PC-9 (cell line): ENCODE measurements at regions not wholly inside any gene's neighbourhood (a gene's known extent, or its start where the extent isn't known, plus 50 kb on each side); places are given as distances from the start of the nearest gene placed in this dataset.

Source experiments
- BruUV-seq: library from RNA; stranded (reverse); fragments of 400-500 nt; replicated peaks from 2 replicates; lab custom pipeline; 2021; lab: Mats Ljungman, UMichigan
- CTCF ChIA-PET: fragments of 300-600 bp; sonication (Branson Sonifier 250); formaldehyde crosslinking; loops from one replicate; lab custom pipeline; 2022; ENCODE audit warnings: antibody characterized with exemption; lab: Charles Lee
- POLR2A ChIA-PET: fragments of 300-600 bp; sonication (Branson Sonifier 250); formaldehyde crosslinking; loops from one replicate; lab custom pipeline; 2022; ENCODE audit warnings: antibody characterized with exemption; ENCODE audit not compliant: unreplicated experiment; lab: Charles Lee
- DNase-seq, 2 experiments: peaks; one replicate each; pipeline versions ENCODE4 v3.0.0 to v3.0.0-alpha.2; 2015 to 2022; ENCODE audit warnings: mixed read lengths in 1 of 2
- H2AFZ ChIP-seq: fragments of 200-600 bp; sonication (generic); 2 replicates; pipeline ENCODE4 v1.8.1; 2017; ENCODE audit warnings: antibody characterized with exemption
- H3F3A ChIP-seq: fragments of 200-600 bp; sonication (generic); 2 replicates; pipeline ENCODE4 v1.8.1; 2017; ENCODE audit warnings: antibody characterized with exemption, mild to moderate bottlenecking, low read depth; ENCODE audit not compliant: insufficient read depth
- H3K27ac ChIP-seq: fragments of 200-600 bp; sonication (generic); 2 replicates; pipeline ENCODE4 v1.6.1; 2016; ENCODE audit warnings: mixed run types
- H3K27me3 ChIP-seq: fragments of 200-600 bp; sonication (generic); 2 replicates; pipeline ENCODE4 v1.6.1; 2016; ENCODE audit warnings: low read depth, mixed run types; ENCODE audit not compliant: insufficient read depth
- H3K36me3 ChIP-seq: fragments of 200-600 bp; sonication (generic); 2 replicates; pipeline ENCODE4 v1.6.1; 2016; ENCODE audit warnings: low read depth, mixed run types
- H3K4me1 ChIP-seq: fragments of 200-600 bp; sonication (generic); replicated peaks from 2 replicates; pipeline ENCODE4 v1.6.1; 2016; ENCODE audit warnings: mixed run types; ENCODE audit not compliant: insufficient read depth
- H3K4me2 ChIP-seq: fragments of 200-600 bp; sonication (generic); 2 replicates; pipeline ENCODE4 v1.6.1; 2017; ENCODE audit warnings: mixed run types
- H3K4me3 ChIP-seq: fragments of 200-600 bp; sonication (generic); 2 replicates; pipeline ENCODE4 v1.6.1; 2016; ENCODE audit warnings: mixed run types
- H3K79me2 ChIP-seq: fragments of 200-600 bp; sonication (generic); 2 replicates; pipeline ENCODE4 v1.6.1; 2017; ENCODE audit warnings: low read depth, mixed run types
- H3K9me2 ChIP-seq: fragments of 200-600 bp; sonication (generic); 2 replicates; pipeline ENCODE4 v1.8.1; 2017; ENCODE audit warnings: mild to moderate bottlenecking; ENCODE audit not compliant: insufficient read depth
- H3K9me3 ChIP-seq: fragments of 200-600 bp; sonication (generic); 2 replicates; pipeline ENCODE4 v1.8.1; 2016; ENCODE audit warnings: low read depth; ENCODE audit not compliant: insufficient read depth
- H4K20me1 ChIP-seq: fragments of 200-600 bp; sonication (generic); 2 replicates; pipeline ENCODE4 v1.8.1; 2017; ENCODE audit not compliant: insufficient read depth
- CTCF ChIP-seq: fragments of 200-600 bp; sonication (generic); conservative IDR thresholded peaks from 2 replicates; pipeline ENCODE4 v1.6.1; 2017; ENCODE audit warnings: mixed run types, antibody characterized with exemption, mild to moderate bottlenecking, moderate library complexity
- EZH2 ChIP-seq: fragments of 200-600 bp; sonication (generic); IDR thresholded peaks from 2 replicates; pipeline ENCODE4 v1.8.0; 2017; ENCODE audit warnings: antibody characterized with exemption, low read depth
- intact Hi-C: fragments of 100-400 bp; cut with micrococcal nuclease; formaldehyde crosslinking; loops from one replicate; pipeline ENCODE4 v1.10.0; 2022; ENCODE audit not compliant: unreplicated experiment

GRCh38 chr20:57829805-57830514 is 120.1 kb upstream of the PMEPA1 start:
- no peaks in the 10 kb centered on the region for H3K9me3 ChIP-seq
- H3K27me3 ChIP-seq: no peaks in the 10 kb centered on the region
- TF ChIP-seq CTCF: no peak
- TF ChIP-seq EZH2: no peak
- H3K9me2 ChIP-seq: no peaks in the 10 kb centered on the region
- no peaks in the 10 kb centered on the region for H3K79me2 ChIP-seq
- H3K27ac ChIP-seq: no peak overlapping the region
- no TSS peak for BruUV-seq
- ChIA-PET POLR2A (interaction anchor here (0.6 kb wide), 1 partner anchor 52 kb away, joined by 3 read pairs; no protein-coding TSS in a partner anchor), CTCF (no interaction called here)
- H3F3A ChIP-seq: no peaks in the 10 kb centered on the region; the same call in 1 of the 2 replicates
- no peak overlapping the region for H3K4me2 ChIP-seq
- H3K4me1 ChIP-seq: no peaks in the 10 kb centered on the region
- intact Hi-C loops: no loop called here
- H2AFZ ChIP-seq: no peak overlapping the region
- DNase-seq: no peak
- no peak overlapping the region for H3K4me3 ChIP-seq
- H3K36me3 ChIP-seq: no peaks in the 10 kb centered on the region
- no peaks in the 10 kb centered on the region for H4K20me1 ChIP-seq

- no peak for TF ChIP-seq CTCF
- TF ChIP-seq EZH2: no peak
- Histone ChIP-seq H3K4me3 (no peak overlapping the region), H4K20me1 (no peaks in the 10 kb centered on the region), H3F3A (no peaks in the 10 kb centered on the region; the same call in 1 of the 2 replicates), H3K9me2 (no peaks in the 10 kb centered on the region), H2AFZ (no peak overlapping the region), H3K36me3 (no peaks in the 10 kb centered on the region), H3K4me1 (no peaks in the 10 kb centered on the region), H3K27ac (no peak overlapping the region), H3K79me2 (no peaks in the 10 kb centered on the region), H3K9me3 (no peaks in the 10 kb centered on the region), H3K4me2 (no peak overlapping the region), H3K27me3 (no peaks in the 10 kb centered on the region)
- intact Hi-C loops: no loop called here
- POLR2A ChIA-PET: no interaction called here
- CTCF ChIA-PET: no interaction called here
- no peak for DNase-seq
- BruUV-seq: no TSS peak
These were observed 119.5 kb upstream of the PMEPA1 start for GRCh38 chr20:57829336-57829735.

GRCh38 chr20:57828696-57829095 is 118.9 kb upstream of the PMEPA1 start:
- Histone ChIP-seq H3K9me3 (no peaks in the 10 kb centered on the region), H3K27ac (no peak overlapping the region), H3K4me3 (no peak overlapping the region), H3K36me3 (no peaks in the 10 kb centered on the region), H4K20me1 (no peaks in the 10 kb centered on the region), H3K9me2 (no peaks in the 10 kb centered on the region), H2AFZ (no peak overlapping the region), H3K4me1 (no peaks in the 10 kb centered on the region), H3F3A (no peaks in the 10 kb centered on the region; the same call in 1 of the 2 replicates), H3K79me2 (no peaks in the 10 kb centered on the region), H3K4me2 (no peak overlapping the region), H3K27me3 (no peaks in the 10 kb centered on the region)
- no TSS peak for BruUV-seq
- ChIA-PET CTCF (no interaction called here), POLR2A (no interaction called here)
- intact Hi-C loops: no loop called here
- no peak for DNase-seq
- TF ChIP-seq EZH2 (no peak), CTCF (no peak)
